ENCODE measurements at regions not wholly inside any gene's neighbourhood (a gene's known extent, or its start where the extent isn't known, plus 50 kb on each side); places are given as distances from the start of the nearest gene placed in this dataset.

- TF ChIP-seq TARDBP (CRISPR knock-in tag; IDR thresholded peaks at IDR 0.05) (no peak; the same call in 1 of the 2 replicates), RARA (CRISPR knock-in tag; IDR thresholded peaks at IDR 0.05) (peak; percentile 76; the same call in 1 of the 2 replicates), HDAC6 (IDR thresholded peaks at IDR 0.05; ENCODE audit: low read depth, low read length) (no peak), ZNF335 (CRISPR knock-in tag; IDR thresholded peaks at IDR 0.05) (no peak), IKZF1 (IDR thresholded peaks at IDR 0.05) (no peak), SMARCC2 (IDR thresholded peaks at IDR 0.05) (no peak), ZNF143 (CRISPR knock-in tag; IDR thresholded peaks at IDR 0.05) (no peak), ZNF570 (CRISPR knock-in tag; IDR thresholded peaks at IDR 0.05; ENCODE audit: borderline replicate concordance) (no peak), ELF4 (CRISPR knock-in tag; IDR thresholded peaks at IDR 0.05; ENCODE audit: borderline replicate concordance) (no peak), ZNF614 (CRISPR knock-in tag; IDR thresholded peaks at IDR 0.05; ENCODE audit: borderline replicate concordance) (no peak), SRSF9 (IDR thresholded peaks at IDR 0.05; ENCODE audit: borderline replicate concordance, insufficient read depth, low read depth, low read length, poor library complexity, severe bottlenecking) (no peak), KDM4B (CRISPR knock-in tag; IDR thresholded peaks at IDR 0.05) (no peak), MAFG (CRISPR knock-in tag; IDR thresholded peaks at IDR 0.05) (no peak), ZNF468 (CRISPR knock-in tag; IDR thresholded peaks at IDR 0.05) (no peak), GLMP (CRISPR knock-in tag; IDR thresholded peaks at IDR 0.05; ENCODE audit: borderline replicate concordance) (no peak), ZSCAN9 (CRISPR knock-in tag; IDR thresholded peaks at IDR 0.05; ENCODE audit: borderline replicate concordance) (no peak), ZNF567 (CRISPR knock-in tag; IDR thresholded peaks at IDR 0.05; ENCODE audit: borderline replicate concordance) (no peak), ARID5B (CRISPR knock-in tag; IDR thresholded peaks at IDR 0.05) (peak; percentile 88), ZNF577 (CRISPR knock-in tag; IDR thresholded peaks at IDR 0.05; ENCODE audit: borderline replicate concordance, low read depth) (no peak)
- TF ChIP-seq, protein P1, sequence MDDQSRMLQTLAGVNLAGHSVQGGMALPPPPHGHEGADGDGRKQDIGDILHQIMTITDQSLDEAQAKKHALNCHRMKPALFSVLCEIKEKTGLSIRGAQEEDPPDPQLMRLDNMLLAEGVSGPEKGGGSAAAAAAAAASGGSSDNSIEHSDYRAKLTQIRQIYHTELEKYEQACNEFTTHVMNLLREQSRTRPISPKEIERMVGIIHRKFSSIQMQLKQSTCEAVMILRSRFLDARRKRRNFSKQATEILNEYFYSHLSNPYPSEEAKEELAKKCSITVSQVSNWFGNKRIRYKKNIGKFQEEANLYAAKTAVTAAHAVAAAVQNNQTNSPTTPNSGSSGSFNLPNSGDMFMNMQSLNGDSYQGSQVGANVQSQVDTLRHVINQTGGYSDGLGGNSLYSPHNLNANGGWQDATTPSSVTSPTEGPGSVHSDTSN (CRISPR knock-in tag; IDR thresholded peaks at IDR 0.05; ENCODE audit: borderline replicate concordance) = no peak
- TF ChIP-seq, protein P2, sequence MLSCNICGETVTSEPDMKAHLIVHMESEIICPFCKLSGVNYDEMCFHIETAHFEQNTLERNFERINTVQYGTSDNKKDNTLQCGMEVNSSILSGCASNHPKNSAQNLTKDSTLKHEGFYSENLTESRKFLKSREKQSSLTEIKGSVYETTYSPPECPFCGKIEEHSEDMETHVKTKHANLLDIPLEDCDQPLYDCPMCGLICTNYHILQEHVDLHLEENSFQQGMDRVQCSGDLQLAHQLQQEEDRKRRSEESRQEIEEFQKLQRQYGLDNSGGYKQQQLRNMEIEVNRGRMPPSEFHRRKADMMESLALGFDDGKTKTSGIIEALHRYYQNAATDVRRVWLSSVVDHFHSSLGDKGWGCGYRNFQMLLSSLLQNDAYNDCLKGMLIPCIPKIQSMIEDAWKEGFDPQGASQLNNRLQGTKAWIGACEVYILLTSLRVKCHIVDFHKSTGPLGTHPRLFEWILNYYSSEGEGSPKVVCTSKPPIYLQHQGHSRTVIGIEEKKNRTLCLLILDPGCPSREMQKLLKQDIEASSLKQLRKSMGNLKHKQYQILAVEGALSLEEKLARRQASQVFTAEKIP (CRISPR knock-in tag; IDR thresholded peaks at IDR 0.05; ENCODE audit: borderline replicate concordance) = no peak
- TF ChIP-seq, protein P3, sequence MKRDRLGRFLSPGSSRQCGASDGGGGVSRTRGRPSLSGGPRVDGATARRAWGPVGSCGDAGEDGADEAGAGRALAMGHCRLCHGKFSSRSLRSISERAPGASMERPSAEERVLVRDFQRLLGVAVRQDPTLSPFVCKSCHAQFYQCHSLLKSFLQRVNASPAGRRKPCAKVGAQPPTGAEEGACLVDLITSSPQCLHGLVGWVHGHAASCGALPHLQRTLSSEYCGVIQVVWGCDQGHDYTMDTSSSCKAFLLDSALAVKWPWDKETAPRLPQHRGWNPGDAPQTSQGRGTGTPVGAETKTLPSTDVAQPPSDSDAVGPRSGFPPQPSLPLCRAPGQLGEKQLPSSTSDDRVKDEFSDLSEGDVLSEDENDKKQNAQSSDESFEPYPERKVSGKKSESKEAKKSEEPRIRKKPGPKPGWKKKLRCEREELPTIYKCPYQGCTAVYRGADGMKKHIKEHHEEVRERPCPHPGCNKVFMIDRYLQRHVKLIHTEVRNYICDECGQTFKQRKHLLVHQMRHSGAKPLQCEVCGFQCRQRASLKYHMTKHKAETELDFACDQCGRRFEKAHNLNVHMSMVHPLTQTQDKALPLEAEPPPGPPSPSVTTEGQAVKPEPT (CRISPR knock-in tag; IDR thresholded peaks at IDR 0.05; ENCODE audit: low read depth) = no peak
Measured at GRCh38 chr1:101136739-101137138, 100.1 kb upstream of the S1PR1 start (continued).

Data from HepG2 (cell line).